ENCODE measurements at regions not wholly inside any gene's neighbourhood (a gene's known extent, or its start where the extent isn't known, plus 50 kb on each side); places are given as distances from the start of the nearest gene placed in this dataset.

GRCh38 chr6:91569071-91569470 lies 982.2 kb upstream of the MAP3K7 start:
- TF ChIP-seq CTCF (IDR thresholded peaks at IDR 0.05; ENCODE audit: control extremely low read depth in 1 of 3, insufficient read depth in 1 of 3, low read depth in 1 of 3, low read length in 3 of 3) (no peak), POLR2A (IDR thresholded peaks at IDR 0.05; ENCODE audit: control extremely low read depth in 1 of 2, low read depth in 2 of 2, low read length in 2 of 2) (no peak), POLR2AphosphoS5 (IDR thresholded peaks at IDR 0.05; ENCODE audit: low read depth, low read length) (no peak)

All from H1 (cell line).